ENCODE measurements at regions not wholly inside any gene's neighbourhood (a gene's known extent, or its start where the extent isn't known, plus 50 kb on each side); places are given as distances from the start of the nearest gene placed in this dataset.

GRCh38 chr3:6287088-6287875, 573.6 kb upstream of the GRM7 start:
- TF ChIP-seq POU6F1 (CRISPR knock-in tag; IDR thresholded peaks at IDR 0.05; ENCODE audit: borderline replicate concordance, low read depth) (no peak), PATZ1 (CRISPR knock-in tag; IDR thresholded peaks at IDR 0.05; ENCODE audit: borderline replicate concordance) (no peak), OSR1 (CRISPR knock-in tag; IDR thresholded peaks at IDR 0.05) (no peak), ARNTL (CRISPR knock-in tag; IDR thresholded peaks at IDR 0.05; ENCODE audit: borderline replicate concordance, low read depth) (no peak), BACH2 (CRISPR knock-in tag; IDR thresholded peaks at IDR 0.05; ENCODE audit: borderline replicate concordance) (no peak), ZFP3 (CRISPR knock-in tag; IDR thresholded peaks at IDR 0.05) (no peak), TCF4 (CRISPR knock-in tag; IDR thresholded peaks at IDR 0.05; ENCODE audit: borderline replicate concordance) (no peak), PPARA (CRISPR knock-in tag; IDR thresholded peaks at IDR 0.05; ENCODE audit: borderline replicate concordance) (no peak)
